Psoas muscle (tissue), 7 donors: ENCODE measurements at regions not wholly inside any gene's neighbourhood (a gene's known extent, or its start where the extent isn't known, plus 50 kb on each side); places are given as distances from the start of the nearest gene placed in this dataset.

Source experiments
- ATAC-seq, 4 donors: fragments of 200-7000 bp; cut with Tn5 transposase; one replicate each; pipeline ENCODE4 v1.9.1; 2020; ENCODE audit warnings: moderate library complexity in 3 of 4, mild to moderate bottlenecking in 2 of 4
- DNase-seq, 2 donors: peaks; one replicate each; pipeline ENCODE4 v3.0.0-alpha.2; 2020
- H3K27ac ChIP-seq: fragments of 200-600 bp; one replicate; pipeline ENCODE4 v1.8.0; 2022
- H3K27me3 ChIP-seq, 3 donors: fragments of 200-600 bp in 1 of 3; one replicate each; pipeline versions ENCODE4 v1.6.1 to v1.8.0; 2013 to 2022; ENCODE audit warnings: low read length in 2 of 3, mild to moderate bottlenecking in 2 of 3, moderate library complexity in 1 of 3; ENCODE audit not compliant: insufficient read depth in 3 of 3
- H3K36me3 ChIP-seq, 2 donors: fragments of 200-600 bp in 1 of 2; one replicate each; pipeline versions ENCODE4 v1.6.1 to v1.8.0; 2013 to 2022; ENCODE audit warnings: low read depth in 1 of 2, mild to moderate bottlenecking in 1 of 2, moderate library complexity in 1 of 2; ENCODE audit not compliant: insufficient read depth in 1 of 2
- H3K4me1 ChIP-seq: fragments of 200-600 bp; one replicate; pipeline ENCODE4 v1.8.0; 2022
- H3K4me3 ChIP-seq: fragments of 200-600 bp; one replicate; pipeline ENCODE4 v1.8.0; 2022; ENCODE audit warnings: mild to moderate bottlenecking
- H3K9me3 ChIP-seq: fragments of 200-600 bp; one replicate; pipeline ENCODE4 v1.8.0; 2022
- WGBS, 3 donors: extraction: QIAGEN DNeasy Blood & Tissue Kit; methylation state at CpG; one replicate each; pipeline versions ENCODE4 v1.1.6 to v1.1.7; 2013; 5-methylcytosine and 5-hydroxymethylcytosine counted together
- intact Hi-C, 2 donors: fragments of 100-400 bp; cut with DNase I; formaldehyde crosslinking; loops; one replicate each; pipeline versions ENCODE4 v1.11.0 to v1.14.2; 2022
- TF ChIP-seq, protein P1 (sequence below): fragments of 200-600 bp; IDR thresholded peaks from one replicate; pipeline ENCODE4 v1.8.0; 2022; ENCODE audit warnings: antibody characterized with exemption
- donor health status: healthy with polysubstance abuse.
- donor health status: DM: no; HTN: no; CAD: no; lungs with moderate emphysema.
- donor health status: Bipolar disorder and iron deficiency.
- donor health status: healthy.
- donor health status: DM: yes; HTN: yes; CAD: no.
- donor health status: DM: no; HTN: no; CAD: no.
- donor health status: DM: yes; HTN: yes; CAD: no.

DNA sequence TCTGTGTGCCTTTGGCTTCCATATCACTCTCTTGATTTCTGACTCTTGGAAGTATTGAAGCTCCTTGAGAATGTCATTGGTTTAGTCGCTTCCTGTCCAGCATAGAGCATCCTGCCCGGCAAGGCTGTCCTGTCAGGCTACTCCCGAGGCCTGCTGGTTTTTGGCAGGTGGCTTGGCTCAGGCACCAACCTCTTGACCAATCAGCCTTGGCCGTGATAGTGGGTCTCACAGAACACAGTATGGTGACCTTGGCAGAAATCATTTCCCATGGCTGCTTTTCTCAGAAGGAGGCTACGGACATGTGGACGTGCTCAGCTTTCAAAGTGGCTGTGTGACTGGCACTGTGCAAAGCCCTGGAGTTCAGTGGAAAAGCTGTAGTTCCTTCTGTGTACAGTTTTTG, 516.9 kb downstream of the REEP3 start:
- H3K9me3 ChIP-seq = no peaks in the 10 kb centered on the region
- intact Hi-C loops = no loop called here
- DNase-seq = no peak
- WGBS, 3 donors = 48 to 61% (median 50%) methylated on average over 6 of the region's 6 CpGs
- H3K4me3 ChIP-seq = no peak overlapping the region
- H3K36me3 ChIP-seq = no peaks in the 10 kb centered on the region
- H3K27ac ChIP-seq = no peak overlapping the region
- no peak for ATAC-seq
- peaks cover 0 to 12% (median 2%) of the 10 kb centered on the region in 3 donors for H3K27me3 ChIP-seq
- no peaks in the 10 kb centered on the region for H3K4me1 ChIP-seq
- TF ChIP-seq, protein P1, sequence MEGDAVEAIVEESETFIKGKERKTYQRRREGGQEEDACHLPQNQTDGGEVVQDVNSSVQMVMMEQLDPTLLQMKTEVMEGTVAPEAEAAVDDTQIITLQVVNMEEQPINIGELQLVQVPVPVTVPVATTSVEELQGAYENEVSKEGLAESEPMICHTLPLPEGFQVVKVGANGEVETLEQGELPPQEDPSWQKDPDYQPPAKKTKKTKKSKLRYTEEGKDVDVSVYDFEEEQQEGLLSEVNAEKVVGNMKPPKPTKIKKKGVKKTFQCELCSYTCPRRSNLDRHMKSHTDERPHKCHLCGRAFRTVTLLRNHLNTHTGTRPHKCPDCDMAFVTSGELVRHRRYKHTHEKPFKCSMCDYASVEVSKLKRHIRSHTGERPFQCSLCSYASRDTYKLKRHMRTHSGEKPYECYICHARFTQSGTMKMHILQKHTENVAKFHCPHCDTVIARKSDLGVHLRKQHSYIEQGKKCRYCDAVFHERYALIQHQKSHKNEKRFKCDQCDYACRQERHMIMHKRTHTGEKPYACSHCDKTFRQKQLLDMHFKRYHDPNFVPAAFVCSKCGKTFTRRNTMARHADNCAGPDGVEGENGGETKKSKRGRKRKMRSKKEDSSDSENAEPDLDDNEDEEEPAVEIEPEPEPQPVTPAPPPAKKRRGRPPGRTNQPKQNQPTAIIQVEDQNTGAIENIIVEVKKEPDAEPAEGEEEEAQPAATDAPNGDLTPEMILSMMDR = no peak

DNA sequence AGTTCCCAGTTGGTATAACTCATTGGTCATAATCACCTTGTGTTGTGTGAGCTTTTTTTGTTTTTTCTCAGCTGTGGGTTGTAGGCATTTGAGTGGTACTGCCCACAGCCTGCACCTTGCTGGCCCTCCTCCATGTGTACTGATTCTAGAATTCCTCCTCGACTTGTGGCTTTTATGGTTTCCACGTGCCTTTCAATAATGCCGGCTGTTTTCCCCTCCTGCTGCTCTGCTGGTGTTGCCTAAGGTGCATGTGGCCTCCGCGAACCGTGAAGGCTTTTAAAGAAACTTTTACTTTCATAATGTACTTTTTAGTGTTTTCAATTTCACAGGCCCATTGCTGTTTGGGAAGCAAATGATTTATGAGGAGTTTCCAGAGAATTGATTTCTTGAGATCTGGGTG, 518.0 kb downstream of the REEP3 start:
- Histone ChIP-seq H3K27me3 (peaks cover 0 to 12% (median 2%) of the 10 kb centered on the region in 3 donors), H3K4me3 (no peak overlapping the region), H3K27ac (no peak overlapping the region), H3K36me3 (no peaks in the 10 kb centered on the region), H3K4me1 (no peaks in the 10 kb centered on the region), H3K9me3 (no peaks in the 10 kb centered on the region)
- no peak for DNase-seq
- intact Hi-C loops = no loop called here
- no peak for ATAC-seq
- TF ChIP-seq, protein P1 = no peak
- 55 to 65% (median 60%) methylated on average over 6 of the region's 6 CpGs for WGBS, 3 donors

DNA sequence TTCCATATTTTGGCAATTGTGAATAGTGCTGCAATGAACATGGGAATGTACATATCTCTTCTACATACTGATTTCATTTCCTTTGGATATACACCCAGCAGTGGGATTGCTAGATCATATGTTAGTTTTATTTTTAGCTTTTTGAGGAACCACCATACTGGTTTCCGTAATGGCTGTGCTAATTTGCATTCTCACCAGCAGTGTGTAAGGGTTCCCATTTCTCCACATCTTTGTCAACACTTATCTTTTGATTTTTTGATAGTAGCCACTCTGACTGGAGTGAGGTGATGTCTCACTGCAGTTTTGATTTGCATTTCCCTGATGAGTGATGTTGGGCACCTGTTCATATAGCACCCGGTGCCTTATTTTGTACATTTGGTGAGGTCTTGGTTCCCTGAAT, 519.6 kb downstream of the REEP3 start:
- H3K4me1 ChIP-seq = no peaks in the 10 kb centered on the region
- no peak overlapping the region for H3K27ac ChIP-seq
- no peak overlapping the region for H3K4me3 ChIP-seq
- intact Hi-C loops = no loop called here
- WGBS, 3 donors = 62 to 65% (median 64%) methylated on average over 2 of the region's 2 CpGs
- peaks cover 0 to 10% (median 2%) of the 10 kb centered on the region in 3 donors for H3K27me3 ChIP-seq
- H3K36me3 ChIP-seq = no peaks in the 10 kb centered on the region
- TF ChIP-seq, protein P1 = no peak
- no peak for ATAC-seq
- no peak for DNase-seq
- H3K9me3 ChIP-seq = no peaks in the 10 kb centered on the region

DNA sequence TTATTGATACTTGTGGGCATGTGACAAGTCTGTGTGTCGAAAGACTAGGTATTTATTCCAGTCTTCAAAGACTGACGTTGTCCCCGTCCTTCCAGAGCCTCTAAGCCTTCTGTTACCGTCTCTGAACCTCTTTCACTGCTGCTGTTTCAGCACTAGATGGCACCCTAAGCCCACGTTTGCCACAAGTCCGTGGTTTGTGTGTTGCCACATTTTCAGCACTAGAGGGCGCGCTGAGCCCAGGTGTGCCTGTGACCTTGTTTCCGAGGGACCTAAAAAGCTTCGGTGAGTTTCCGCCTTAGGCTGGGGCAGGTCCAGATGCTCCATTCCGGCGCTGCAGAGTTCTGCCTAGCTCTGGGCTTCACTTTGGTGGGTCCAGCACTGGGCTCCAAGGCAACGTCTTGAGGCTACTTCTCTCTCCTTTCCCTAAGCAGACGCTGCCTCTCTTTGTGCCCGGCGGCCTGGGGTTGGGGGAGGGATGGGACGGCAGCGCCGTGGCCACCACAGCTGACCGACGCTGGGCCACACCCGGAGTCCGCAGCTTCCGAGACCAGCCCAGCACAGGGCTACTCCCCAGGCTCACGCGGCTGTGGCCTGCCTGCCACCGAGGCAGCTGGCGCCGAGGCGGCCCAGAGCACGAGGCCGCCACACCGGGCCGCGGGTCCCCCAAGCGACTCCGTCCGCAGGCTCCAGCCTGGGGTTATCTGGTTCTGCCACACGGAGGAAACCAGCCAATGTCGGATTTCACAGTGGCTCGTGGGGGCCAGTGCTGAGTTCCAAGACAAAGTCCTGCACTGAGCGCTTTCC, 520.2 kb downstream of the REEP3 start:
- TF ChIP-seq, protein P1 = peak; percentile 95
- DNase-seq (peak; percentile 60 to 68), ATAC-seq (peak; percentile 79 to 94 (median 94))
- intact Hi-C loops = no loop called here
- H3K4me1 ChIP-seq = no peaks in the 10 kb centered on the region
- 37 to 47% (median 39%) methylated on average over 43 of the region's 43 CpGs for WGBS, 3 donors
- H3K36me3 ChIP-seq = no peaks in the 10 kb centered on the region
- H3K27ac ChIP-seq = no peak overlapping the region
- H3K4me3 ChIP-seq = peak overlapping the region; percentile 13
- no peaks in the 10 kb centered on the region for H3K9me3 ChIP-seq
- peaks cover 0 to 4% (median 2%) of the 10 kb centered on the region in 3 donors for H3K27me3 ChIP-seq
